RWPE1 (cell line): ENCODE measurements at regions not wholly inside any gene's neighbourhood (a gene's known extent, or its start where the extent isn't known, plus 50 kb on each side); places are given as distances from the start of the nearest gene placed in this dataset.

Experiments used
- CTCF ChIA-PET: fragments of 350-600 bp; sonication (Branson Sonifier 250); formaldehyde crosslinking; extraction: SDS; loops from one replicate; lab custom pipeline; 2021; lab: Yijun Ruan, JAX
- POLR2A ChIA-PET: fragments of 400-600 bp; formaldehyde crosslinking; extraction: SDS; loops from one replicate; lab custom pipeline; 2020; ENCODE audit warnings: antibody characterized with exemption; ENCODE audit not compliant: low non-redundant PET; lab: Yijun Ruan, JAX
- DNase-seq: peaks from one replicate; pipeline ENCODE4 v3.0.0; 2012; ENCODE audit warnings: low spot score
- H3K27ac ChIP-seq: fragments of 450-650 bp; 2 replicates; pipeline ENCODE4 v1.5.1; 2017
- TF ChIP-seq, protein P1 (sequence below): fragments of 450-650 bp; conservative IDR thresholded peaks from 2 replicates; pipeline ENCODE4 v1.5.1; 2017; ENCODE audit warnings: low read depth, mild to moderate bottlenecking

- POLR2A ChIA-PET: no interaction called here
- TF ChIP-seq, protein P1, sequence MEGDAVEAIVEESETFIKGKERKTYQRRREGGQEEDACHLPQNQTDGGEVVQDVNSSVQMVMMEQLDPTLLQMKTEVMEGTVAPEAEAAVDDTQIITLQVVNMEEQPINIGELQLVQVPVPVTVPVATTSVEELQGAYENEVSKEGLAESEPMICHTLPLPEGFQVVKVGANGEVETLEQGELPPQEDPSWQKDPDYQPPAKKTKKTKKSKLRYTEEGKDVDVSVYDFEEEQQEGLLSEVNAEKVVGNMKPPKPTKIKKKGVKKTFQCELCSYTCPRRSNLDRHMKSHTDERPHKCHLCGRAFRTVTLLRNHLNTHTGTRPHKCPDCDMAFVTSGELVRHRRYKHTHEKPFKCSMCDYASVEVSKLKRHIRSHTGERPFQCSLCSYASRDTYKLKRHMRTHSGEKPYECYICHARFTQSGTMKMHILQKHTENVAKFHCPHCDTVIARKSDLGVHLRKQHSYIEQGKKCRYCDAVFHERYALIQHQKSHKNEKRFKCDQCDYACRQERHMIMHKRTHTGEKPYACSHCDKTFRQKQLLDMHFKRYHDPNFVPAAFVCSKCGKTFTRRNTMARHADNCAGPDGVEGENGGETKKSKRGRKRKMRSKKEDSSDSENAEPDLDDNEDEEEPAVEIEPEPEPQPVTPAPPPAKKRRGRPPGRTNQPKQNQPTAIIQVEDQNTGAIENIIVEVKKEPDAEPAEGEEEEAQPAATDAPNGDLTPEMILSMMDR: no peak
- CTCF ChIA-PET: no interaction called here
- DNase-seq: no peak
- H3K27ac ChIP-seq: no peak overlapping the region
Observed at GRCh38 chr1:114238053-114238452, 84.4 kb upstream of the SYT6 start.

DNA sequence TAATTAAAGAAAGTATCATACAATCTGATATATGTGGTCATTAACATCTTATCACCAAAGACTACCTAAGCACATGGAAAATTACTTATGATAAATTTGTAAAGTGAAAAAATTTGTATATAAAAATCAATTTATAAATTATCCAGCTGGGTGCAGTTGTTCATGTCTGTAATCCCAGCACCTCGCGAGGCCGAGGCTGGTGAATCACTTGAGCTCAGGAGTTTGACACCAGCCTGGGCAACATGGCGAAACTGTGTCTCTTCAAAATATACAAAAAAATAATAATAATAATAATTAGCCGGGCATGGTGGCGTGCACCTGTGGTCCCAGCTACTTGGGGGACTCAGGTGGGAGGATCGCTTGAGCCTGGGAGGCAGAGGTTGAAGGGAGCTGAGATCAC, 82.8 kb upstream of the SYT6 start:
- TF ChIP-seq, protein P1: no peak
- H3K27ac ChIP-seq: no peak overlapping the region
- POLR2A ChIA-PET: no interaction called here
- DNase-seq: no peak
- CTCF ChIA-PET: interaction anchor here (0.6 kb wide), 1 partner anchor 38 kb away, joined by 3 read pairs; no protein-coding TSS in a partner anchor

DNA sequence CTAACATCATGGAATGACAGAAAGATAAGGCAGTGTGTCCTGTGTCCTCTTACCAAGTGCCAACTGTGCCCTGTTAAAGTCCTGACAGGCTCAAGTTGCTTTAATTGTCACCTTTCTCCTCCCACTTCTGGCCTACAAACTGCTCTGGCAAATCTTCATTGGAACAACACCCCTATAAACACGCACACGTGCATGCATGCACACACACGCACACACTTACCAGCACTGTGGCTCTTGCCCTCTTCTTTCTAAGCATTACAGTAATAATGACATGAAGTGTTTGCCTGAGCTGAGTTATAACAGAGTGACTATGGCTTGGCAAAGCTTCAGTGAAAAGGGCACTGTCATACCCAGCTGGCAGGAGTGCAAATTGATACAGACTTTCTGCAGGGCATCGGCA, 82.3 kb upstream of the SYT6 start:
- TF ChIP-seq, protein P1: no peak
- CTCF ChIA-PET: interaction anchor here (0.6 kb wide), 1 partner anchor 56 kb away, joined by 3 read pairs; no protein-coding TSS in a partner anchor
- POLR2A ChIA-PET: no interaction called here
- no peak overlapping the region for H3K27ac ChIP-seq
- no peak for DNase-seq

DNA sequence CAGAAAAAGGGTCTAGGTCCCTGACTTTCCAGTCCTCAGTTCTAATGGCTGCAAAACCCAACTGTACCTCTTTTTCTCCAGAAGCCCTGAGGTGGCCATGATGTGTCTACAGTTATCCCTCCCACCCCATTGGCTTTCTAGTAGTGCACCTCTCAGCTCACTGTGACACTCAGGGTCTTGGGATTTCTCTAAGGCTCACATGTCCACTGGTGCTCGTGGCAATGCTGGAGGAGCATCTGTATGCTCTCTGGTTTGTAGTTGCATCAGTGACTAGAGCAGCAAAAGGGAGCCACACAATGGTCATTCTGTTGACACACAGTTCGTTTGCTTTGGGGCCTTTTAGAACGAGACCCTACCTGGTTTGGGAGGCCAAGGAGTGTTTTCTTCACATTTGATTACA, 81.6 kb upstream of the SYT6 start:
- no peak for DNase-seq
- POLR2A ChIA-PET: no interaction called here
- H3K27ac ChIP-seq: no peak overlapping the region
- TF ChIP-seq, protein P1: no peak
- CTCF ChIA-PET: no interaction called here

DNA sequence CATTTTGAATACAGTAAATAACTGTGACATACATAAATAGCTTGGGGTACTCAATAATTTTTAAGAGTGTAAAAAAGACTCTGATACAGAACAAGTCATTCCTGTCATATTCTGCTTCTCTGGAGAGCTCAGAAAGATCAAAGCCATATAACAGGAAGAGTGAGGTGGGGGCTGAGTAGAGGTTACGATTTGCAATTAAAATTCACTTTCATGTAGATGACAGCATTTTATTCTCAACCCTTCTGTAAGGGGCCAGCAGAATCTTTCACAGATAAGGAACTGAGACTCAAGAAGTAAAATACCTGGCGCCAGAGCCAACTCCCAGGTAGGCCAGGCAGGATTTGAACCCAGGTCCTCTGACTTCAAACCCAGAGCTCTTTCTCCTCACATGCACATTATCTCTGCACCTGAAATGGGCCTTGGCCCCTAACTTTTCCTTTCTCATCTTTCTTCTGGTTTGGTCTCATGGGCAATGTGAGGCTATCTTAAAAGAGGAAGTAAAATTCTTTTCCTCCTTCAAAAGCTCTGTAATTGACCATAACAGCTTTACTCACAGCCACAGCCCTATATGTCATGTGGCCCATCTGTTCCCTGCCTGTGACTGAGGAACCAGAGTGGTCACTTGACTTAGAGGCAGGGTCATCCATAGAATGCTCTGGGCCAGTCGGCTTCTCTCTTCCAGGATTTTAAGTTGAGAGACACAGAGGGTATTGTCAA, 80.9 kb upstream of the SYT6 start:
- ChIA-PET POLR2A (no interaction called here), CTCF (no interaction called here)
- TF ChIP-seq, protein P1: no peak
- DNase-seq: no peak
- H3K27ac ChIP-seq: no peak overlapping the region

DNA sequence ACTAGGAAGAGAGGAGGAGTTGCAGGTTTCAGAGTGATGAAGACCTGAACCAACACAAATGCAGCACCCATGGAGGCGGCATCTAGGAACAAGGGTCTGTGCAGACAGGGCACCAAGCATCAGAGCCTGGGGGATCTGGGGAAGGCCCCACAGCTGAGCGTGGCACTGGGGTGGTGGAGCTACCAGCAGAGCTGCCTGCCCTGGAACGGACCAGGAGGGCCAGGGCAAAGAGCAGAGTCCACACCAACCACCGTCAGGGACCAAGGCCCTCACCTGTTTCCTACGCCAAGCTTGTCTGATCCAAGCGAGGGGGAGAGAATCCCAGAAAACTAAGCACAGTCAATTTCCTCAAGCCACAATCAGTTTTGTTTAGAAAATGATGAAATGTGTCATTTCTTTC, 79.0 kb upstream of the SYT6 start:
- TF ChIP-seq, protein P1: no peak
- ChIA-PET CTCF (interaction anchor here (0.6 kb wide), 1 partner anchor 50 kb away, joined by 3 read pairs; no protein-coding TSS in a partner anchor), POLR2A (no interaction called here)
- no peak for DNase-seq
- H3K27ac ChIP-seq: no peak overlapping the region
